Left ventricle myocardium inferior (tissue), 1 donor: ENCODE measurements at regions not wholly inside any gene's neighbourhood (a gene's known extent, or its start where the extent isn't known, plus 50 kb on each side); places are given as distances from the start of the nearest gene placed in this dataset.

Experiments
- DNase-seq: peaks from one replicate; pipeline ENCODE4 v3.0.0-alpha.2; 2020
- H3K27ac ChIP-seq: fragments of 200-600 bp; replicated peaks from 2 replicates; pipeline ENCODE4 v1.8.0; 2021
- H3K27me3 ChIP-seq: fragments of 200-600 bp; 2 replicates; pipeline ENCODE4 v1.8.0; 2021; ENCODE audit warnings: low read depth
- H3K36me3 ChIP-seq: fragments of 200-600 bp; 2 replicates; pipeline ENCODE4 v1.8.0; 2021
- H3K4me1 ChIP-seq: fragments of 200-600 bp; 2 replicates; pipeline ENCODE4 v1.8.0; 2021
- H3K4me3 ChIP-seq: fragments of 200-600 bp; 2 replicates; pipeline ENCODE4 v1.8.0; 2021; ENCODE audit warnings: mild to moderate bottlenecking, moderate library complexity
- H3K9me3 ChIP-seq: fragments of 200-600 bp; replicated peaks from 2 replicates; pipeline ENCODE4 v1.8.0; 2021
- intact Hi-C: fragments of 100-400 bp; cut with micrococcal nuclease; formaldehyde crosslinking; loops from one replicate; pipeline ENCODE4 v1.11.0; 2022
- TF ChIP-seq, protein P1 (sequence below): fragments of 200-600 bp; IDR thresholded peaks from 2 replicates; pipeline ENCODE4 v1.8.0; 2021; ENCODE audit warnings: antibody characterized with exemption, mild to moderate bottlenecking, borderline replicate concordance
- donor health status: DM: no; HTN: yes; CAD: no; lungs with severe emphysema.

GRCh38 chr17:68812876-68813584 is 142.2 kb downstream of the ABCA8 start:
- H3K27ac ChIP-seq, result peak overlapping the region; percentile 10
- intact Hi-C loops, result no loop called here
- H3K9me3 ChIP-seq, result peaks cover 9% of the 10 kb centered on the region
- no peaks in the 10 kb centered on the region for H3K27me3 ChIP-seq
- peaks cover 20% of the 10 kb centered on the region for H3K4me1 ChIP-seq
- H3K36me3 ChIP-seq, result no peaks in the 10 kb centered on the region
- TF ChIP-seq, protein P1, sequence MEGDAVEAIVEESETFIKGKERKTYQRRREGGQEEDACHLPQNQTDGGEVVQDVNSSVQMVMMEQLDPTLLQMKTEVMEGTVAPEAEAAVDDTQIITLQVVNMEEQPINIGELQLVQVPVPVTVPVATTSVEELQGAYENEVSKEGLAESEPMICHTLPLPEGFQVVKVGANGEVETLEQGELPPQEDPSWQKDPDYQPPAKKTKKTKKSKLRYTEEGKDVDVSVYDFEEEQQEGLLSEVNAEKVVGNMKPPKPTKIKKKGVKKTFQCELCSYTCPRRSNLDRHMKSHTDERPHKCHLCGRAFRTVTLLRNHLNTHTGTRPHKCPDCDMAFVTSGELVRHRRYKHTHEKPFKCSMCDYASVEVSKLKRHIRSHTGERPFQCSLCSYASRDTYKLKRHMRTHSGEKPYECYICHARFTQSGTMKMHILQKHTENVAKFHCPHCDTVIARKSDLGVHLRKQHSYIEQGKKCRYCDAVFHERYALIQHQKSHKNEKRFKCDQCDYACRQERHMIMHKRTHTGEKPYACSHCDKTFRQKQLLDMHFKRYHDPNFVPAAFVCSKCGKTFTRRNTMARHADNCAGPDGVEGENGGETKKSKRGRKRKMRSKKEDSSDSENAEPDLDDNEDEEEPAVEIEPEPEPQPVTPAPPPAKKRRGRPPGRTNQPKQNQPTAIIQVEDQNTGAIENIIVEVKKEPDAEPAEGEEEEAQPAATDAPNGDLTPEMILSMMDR, result no peak
- DNase-seq, result no peak
- no peak overlapping the region for H3K4me3 ChIP-seq

DNA sequence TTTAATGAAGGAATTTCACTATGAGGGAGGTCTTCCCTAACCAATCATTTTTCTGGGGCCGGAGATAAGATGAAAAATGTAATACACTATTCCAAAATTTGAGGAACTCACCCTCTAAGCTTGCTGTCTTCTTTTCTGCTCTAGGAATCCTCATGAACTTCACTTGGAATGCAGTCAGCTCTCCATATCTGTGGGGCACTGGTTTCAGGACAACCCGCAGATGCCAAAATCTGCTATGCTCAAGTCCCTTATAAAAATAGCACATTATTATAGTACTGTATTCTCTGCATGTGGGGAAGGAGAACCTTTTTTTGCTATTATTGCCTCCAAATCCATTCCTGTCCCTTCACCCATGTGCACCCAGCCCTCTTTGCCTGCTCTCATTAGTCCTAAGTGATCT is 146.0 kb downstream of the ABCA8 start:
- peak overlapping the region; percentile 64 for H3K27ac ChIP-seq
- H3K27me3 ChIP-seq, result no peaks in the 10 kb centered on the region
- intact Hi-C loops, result no loop called here
- H3K36me3 ChIP-seq, result no peaks in the 10 kb centered on the region
- DNase-seq, result no peak
- peaks cover 21% of the 10 kb centered on the region for H3K4me1 ChIP-seq
- peaks cover 9% of the 10 kb centered on the region for H3K9me3 ChIP-seq
- no peak overlapping the region for H3K4me3 ChIP-seq
- TF ChIP-seq, protein P1, result no peak

GRCh38 chr17:68807998-68808772 is 147.0 kb downstream of the ABCA8 start:
- Histone ChIP-seq H3K27ac (peak overlapping the region; percentile 64), H3K4me3 (no peak overlapping the region), H3K4me1 (peaks cover 22% of the 10 kb centered on the region), H3K27me3 (no peaks in the 10 kb centered on the region), H3K36me3 (no peaks in the 10 kb centered on the region), H3K9me3 (peaks cover 9% of the 10 kb centered on the region)
- intact Hi-C loops, result no loop called here
- TF ChIP-seq, protein P1, result no peak
- DNase-seq, result no peak

- Histone ChIP-seq H3K4me3 (no peak overlapping the region), H3K9me3 (no peaks in the 10 kb centered on the region), H3K36me3 (no peaks in the 10 kb centered on the region), H3K4me1 (peaks cover 23% of the 10 kb centered on the region), H3K27ac (no peak overlapping the region), H3K27me3 (no peaks in the 10 kb centered on the region)
- intact Hi-C loops, result no loop called here
- DNase-seq, result no peak
- TF ChIP-seq, protein P1, result no peak
Measured at GRCh38 chr17:68805609-68806008, 149.6 kb downstream of the ABCA8 start.

GRCh38 chr17:68804777-68805520 is 150.2 kb downstream of the ABCA8 start:
- Histone ChIP-seq H3K9me3 (no peaks in the 10 kb centered on the region), H3K27me3 (no peaks in the 10 kb centered on the region), H3K36me3 (no peaks in the 10 kb centered on the region), H3K4me3 (no peak overlapping the region), H3K4me1 (peaks cover 23% of the 10 kb centered on the region), H3K27ac (no peak overlapping the region)
- TF ChIP-seq, protein P1, result no peak
- DNase-seq, result no peak
- intact Hi-C loops, result no loop called here
